BJ (cell line): ENCODE measurements at regions not wholly inside any gene's neighbourhood (a gene's known extent, or its start where the extent isn't known, plus 50 kb on each side); places are given as distances from the start of the nearest gene placed in this dataset.
A peak's percentile ranks its signal among the peaks of the same experiment; 100 is the strongest.

ENCODE experiments used
- CTCF ChIA-PET: fragments of 350-600 bp; formaldehyde crosslinking; extraction: SDS; loops from one replicate; lab custom pipeline; 2021; ENCODE audit warnings: antibody characterized with exemption, inconsistent platforms; lab: Yijun Ruan, JAX
- POLR2A ChIA-PET: fragments of 300-600 bp; sonication (Branson Sonifier 250); formaldehyde crosslinking; extraction: SDS; loops from one replicate; lab custom pipeline; 2021; ENCODE audit warnings: antibody characterized with exemption; lab: Charles Lee
- DNase-seq: peaks from one replicate; pipeline ENCODE4 v3.0.0-alpha.2; 2011; ENCODE audit warnings: low read depth
- H3K27me3 ChIP-seq: 2 replicates; pipeline ENCODE4 v1.6.0; 2011; ENCODE audit warnings: low read length; ENCODE audit not compliant: control insufficient read depth, insufficient read depth
- H3K36me3 ChIP-seq: 2 replicates; pipeline ENCODE4 v1.5.1; 2011; ENCODE audit warnings: low read length; ENCODE audit not compliant: control insufficient read depth, insufficient read depth
- H3K4me3 ChIP-seq: 2 replicates; pipeline ENCODE4 v1.5.1; 2011; ENCODE audit warnings: low read depth, mild to moderate bottlenecking, control low read depth, low read length
- CTCF ChIP-seq: IDR thresholded peaks from 2 replicates; pipeline ENCODE4 v1.5.1; 2011; ENCODE audit warnings: low read depth, mild to moderate bottlenecking, control low read depth, inconsistent platforms, low read length, moderate library complexity; ENCODE audit not compliant: insufficient read depth

- POLR2A ChIA-PET: no interaction called here
- Histone ChIP-seq H3K4me3 (no peak overlapping the region), H3K36me3 (no peaks in the 10 kb centered on the region), H3K27me3 (no peaks in the 10 kb centered on the region)
- no peak for DNase-seq
- no peak for TF ChIP-seq CTCF
- CTCF ChIA-PET: interaction anchor here (1.0 kb wide), 1 partner anchor 13 kb away, joined by 3 read pairs; no protein-coding TSS in a partner anchor
Measured at GRCh38 chr11:33553486-33553885, 147.1 kb downstream of the C11orf91 start.

DNA sequence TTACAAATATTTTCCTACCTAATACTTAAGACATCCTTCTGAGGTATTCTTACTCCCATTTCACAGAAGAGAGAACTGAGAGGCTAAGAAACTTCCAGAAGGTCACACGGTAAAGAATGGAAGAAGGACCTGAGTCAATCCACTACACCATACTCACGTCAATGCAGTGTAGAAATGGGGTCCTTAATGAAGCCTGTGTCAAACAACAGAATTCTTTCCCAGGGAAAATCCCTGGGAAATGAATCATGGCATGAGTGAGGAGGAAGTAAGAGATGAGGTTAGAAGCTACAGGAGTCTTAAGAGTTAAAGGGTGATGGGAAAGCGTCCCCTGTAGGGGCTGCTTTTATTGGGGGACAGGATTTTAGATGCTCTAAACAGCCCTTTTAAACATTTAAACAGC, 147.9 kb downstream of the C11orf91 start:
- no peak for TF ChIP-seq CTCF
- CTCF ChIA-PET: interaction anchor here (1.0 kb wide), 1 partner anchor 12 kb away, joined by 3 read pairs; no protein-coding TSS in a partner anchor
- Histone ChIP-seq H3K4me3 (no peak overlapping the region), H3K36me3 (no peaks in the 10 kb centered on the region), H3K27me3 (no peaks in the 10 kb centered on the region)
- no peak for DNase-seq
- POLR2A ChIA-PET: no interaction called here

DNA sequence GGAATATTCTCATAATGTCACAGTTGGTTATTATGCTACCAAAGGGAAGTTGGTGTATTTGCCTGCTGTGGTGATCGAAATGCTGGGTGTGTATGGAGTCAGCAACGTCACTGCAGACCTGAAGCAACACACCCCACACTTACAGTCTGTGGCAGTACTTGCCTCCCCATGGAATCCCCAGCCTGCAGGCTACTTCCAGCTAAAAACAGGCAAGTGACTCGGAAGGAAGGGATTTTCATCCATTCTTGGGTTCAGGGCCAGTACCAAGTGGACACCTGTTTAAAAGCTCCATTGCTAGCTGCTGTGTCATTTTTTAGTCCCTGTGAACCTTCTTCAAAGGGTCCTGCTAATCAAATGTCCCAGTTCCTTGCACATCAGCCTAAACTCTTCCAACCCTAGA, 149.6 kb downstream of the C11orf91 start:
- Histone ChIP-seq H3K4me3 (no peak overlapping the region), H3K27me3 (no peaks in the 10 kb centered on the region), H3K36me3 (no peaks in the 10 kb centered on the region)
- no peak for TF ChIP-seq CTCF
- POLR2A ChIA-PET: no interaction called here
- CTCF ChIA-PET: no interaction called here
- no peak for DNase-seq

DNA sequence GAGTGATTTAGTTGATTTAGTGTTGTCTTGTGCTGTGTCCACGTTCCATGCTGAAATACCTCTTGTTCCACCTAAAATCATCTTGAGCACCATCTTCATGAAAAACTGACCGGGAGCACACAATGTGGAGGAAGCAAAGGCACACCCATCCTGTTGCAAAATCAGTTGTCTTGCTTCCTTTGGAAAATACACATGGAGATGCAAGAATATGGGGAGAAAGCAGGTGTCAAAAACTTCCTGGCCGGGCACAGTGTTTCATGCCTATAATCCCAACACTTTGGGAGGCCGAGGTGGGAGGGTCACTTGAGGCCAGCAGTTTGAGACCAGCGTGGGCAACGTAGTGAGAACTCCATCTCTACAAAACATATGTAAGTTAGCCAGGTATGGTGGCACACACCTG, 151.1 kb downstream of the C11orf91 start:
- no peaks in the 10 kb centered on the region for H3K27me3 ChIP-seq
- no peaks in the 10 kb centered on the region for H3K36me3 ChIP-seq
- no peak for TF ChIP-seq CTCF
- H3K4me3 ChIP-seq: no peak overlapping the region
- ChIA-PET CTCF (no interaction called here), POLR2A (no interaction called here)
- no peak for DNase-seq

- CTCF ChIA-PET: interaction anchor here (0.7 to 4.6 kb wide), 4 partner anchors 15 to 180 kb away, joined by 3 to 54 read pairs (median 4); no protein-coding TSS in a partner anchor
- POLR2A ChIA-PET: interaction anchor here (0.6 to 1.2 kb wide), 2 partner anchors 89 to 128 kb away, joined by 5 read pairs; no protein-coding TSS in a partner anchor
- peak; percentile 41 for DNase-seq
Measured at GRCh38 chr11:33545931-33546330, 154.7 kb downstream of the C11orf91 start.

More at GRCh38 chr11:33545931-33546330, 154.7 kb downstream of the C11orf91 start:
- no peak for TF ChIP-seq CTCF
- Histone ChIP-seq H3K27me3 (no peaks in the 10 kb centered on the region), H3K4me3 (no peak overlapping the region), H3K36me3 (no peaks in the 10 kb centered on the region)
